HUDEP-2 (cell line): ENCODE measurements at regions not wholly inside any gene's neighbourhood (a gene's known extent, or its start where the extent isn't known, plus 50 kb on each side); places are given as distances from the start of the nearest gene placed in this dataset.
"Not testable (repeated sequence)": the region's sequence is repeated elsewhere in the genome, so short reads cannot be mapped to it uniquely, and the experiment has no call there.

Experiments
- DNase-seq, 76 experiments: peaks; one replicate each; lab custom pipeline; 2025; ENCODE audit not compliant: unreplicated experiment in 76 of 76; lab: John Stamatoyannopoulos, UW

DNA sequence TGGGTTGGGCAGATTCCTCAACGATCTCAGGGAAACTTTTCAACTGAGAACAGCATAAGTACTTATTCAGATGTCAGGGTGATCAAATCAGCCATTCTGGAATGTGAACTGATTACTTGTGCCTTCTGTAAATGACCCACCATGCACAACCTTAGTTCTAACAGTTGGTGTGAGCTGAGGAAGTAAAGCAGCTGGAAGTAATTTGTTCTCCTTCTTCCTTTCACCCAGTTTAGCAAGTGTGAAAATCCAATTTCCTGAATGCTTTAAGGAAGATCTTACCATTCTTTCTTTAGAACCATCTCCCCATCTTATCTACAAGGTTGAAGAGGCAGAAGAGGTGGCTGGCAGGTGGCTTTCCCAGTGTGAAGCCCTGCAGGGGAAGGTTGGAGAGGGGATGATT is 781.6 kb downstream of the ETS1 start:
- no peak for DNase-seq

- DNase-seq: no peak
Measured at GRCh38 chr11:127804747-127805400, 782.5 kb downstream of the ETS1 start.

DNA sequence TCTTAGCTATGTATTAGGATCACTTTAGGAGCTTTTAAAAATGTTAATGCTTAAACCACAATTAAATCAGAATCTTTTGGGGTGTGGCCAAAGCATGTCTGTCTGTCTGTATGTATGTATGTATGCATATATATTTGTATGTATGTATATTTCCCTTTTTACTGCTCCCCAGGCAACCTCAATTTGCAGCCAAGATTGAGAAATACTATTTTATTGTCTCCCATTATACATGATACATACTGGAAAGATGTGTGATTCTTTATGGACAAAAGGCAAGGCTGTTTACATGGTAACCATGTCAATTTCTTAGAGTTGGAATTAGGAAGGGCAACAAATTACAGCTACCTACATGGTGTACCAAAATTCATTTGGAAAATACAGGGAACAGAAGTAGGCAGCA is 783.6 kb downstream of the ETS1 start:
- DNase-seq: no peak

DNA sequence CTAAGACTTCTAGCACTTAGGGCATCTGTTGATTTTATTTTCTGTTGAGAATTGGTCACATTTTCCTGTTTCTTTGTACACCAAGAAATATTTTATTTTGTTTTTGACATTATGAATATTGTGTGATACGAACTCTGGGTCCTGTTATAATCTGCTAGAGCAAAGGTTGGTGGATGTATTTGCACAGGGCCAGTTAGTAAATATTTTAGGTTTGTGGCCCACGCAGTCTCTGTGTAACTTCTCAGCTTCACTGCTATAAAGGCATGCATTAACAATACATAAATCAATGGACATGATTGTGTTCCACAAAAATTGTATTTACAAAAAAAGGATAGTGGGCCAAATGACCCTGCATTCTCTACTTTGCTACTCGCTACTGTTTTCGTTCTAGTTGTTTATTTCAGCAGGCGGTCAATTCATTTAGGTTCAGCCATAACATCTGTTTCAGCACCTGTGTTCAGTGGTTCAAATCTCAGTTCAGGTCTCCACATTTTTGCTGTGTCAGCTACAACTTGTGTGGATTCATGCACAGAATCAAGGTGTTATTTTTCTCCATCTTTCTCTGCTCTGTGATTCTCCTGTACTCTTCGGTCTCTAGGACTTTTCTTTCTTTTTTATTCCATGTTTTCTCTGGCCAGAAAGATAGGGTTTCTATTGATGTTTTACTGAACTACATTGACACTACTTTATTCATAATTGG is 786.2 kb downstream of the ETS1 start:
- no peak for DNase-seq

- no peak for DNase-seq
Measured at GRCh38 chr11:127795326-127795725, 792.0 kb downstream of the ETS1 start.

GRCh38 chr11:127791844-127792243 is 791.3 kb upstream of the KIRREL3 start:
- DNase-seq: no peak

DNA sequence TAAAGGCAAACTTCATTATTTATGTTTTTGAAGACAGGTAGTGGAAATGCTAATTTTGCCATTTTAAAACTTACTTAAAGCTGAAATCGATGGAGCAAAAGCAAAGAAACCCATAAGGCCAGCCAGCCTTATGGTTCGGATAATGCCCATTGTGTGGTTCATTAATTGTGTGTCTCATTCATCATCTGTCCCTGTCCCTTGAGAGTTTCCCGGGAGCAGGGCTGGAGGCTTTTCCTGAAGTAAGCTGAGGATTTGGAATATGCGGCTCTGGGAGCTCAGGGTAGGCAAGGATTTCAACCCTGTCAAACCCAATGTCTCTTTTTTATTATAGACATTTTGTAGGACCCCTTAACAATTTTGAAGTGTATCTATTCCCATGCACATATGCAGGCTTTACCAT is 790.0 kb upstream of the KIRREL3 start:
- no peak for DNase-seq

GRCh38 chr11:127789927-127790326 is 789.4 kb upstream of the KIRREL3 start:
- peak in 1 of 76 experiments; percentile 18 for DNase-seq

GRCh38 chr11:127772938-127773337 is 772.4 kb upstream of the KIRREL3 start:
- not testable (repeated sequence) for DNase-seq

- DNase-seq: not testable (repeated sequence)
Measured at GRCh38 chr11:127768931-127769330, 768.4 kb upstream of the KIRREL3 start.

DNA sequence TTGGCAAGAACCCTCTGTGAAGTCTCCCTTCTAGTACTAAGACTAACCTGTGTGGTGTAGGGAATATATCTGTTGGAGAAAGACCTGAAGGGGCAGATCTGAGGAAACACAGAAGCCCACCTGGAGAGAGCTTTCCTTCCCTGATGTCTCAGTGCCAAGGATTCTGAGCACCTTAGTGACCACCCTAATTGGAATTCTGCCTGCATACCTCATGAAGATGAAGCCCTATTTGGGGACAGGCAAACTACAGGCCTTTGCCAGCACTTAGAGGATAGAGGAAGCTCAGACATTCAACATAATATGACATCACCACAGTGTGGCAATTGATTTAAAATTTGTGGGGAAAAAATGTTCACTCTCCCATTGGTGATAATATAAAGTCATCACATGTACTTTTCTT is 766.2 kb upstream of the KIRREL3 start:
- DNase-seq: no peak

DNA sequence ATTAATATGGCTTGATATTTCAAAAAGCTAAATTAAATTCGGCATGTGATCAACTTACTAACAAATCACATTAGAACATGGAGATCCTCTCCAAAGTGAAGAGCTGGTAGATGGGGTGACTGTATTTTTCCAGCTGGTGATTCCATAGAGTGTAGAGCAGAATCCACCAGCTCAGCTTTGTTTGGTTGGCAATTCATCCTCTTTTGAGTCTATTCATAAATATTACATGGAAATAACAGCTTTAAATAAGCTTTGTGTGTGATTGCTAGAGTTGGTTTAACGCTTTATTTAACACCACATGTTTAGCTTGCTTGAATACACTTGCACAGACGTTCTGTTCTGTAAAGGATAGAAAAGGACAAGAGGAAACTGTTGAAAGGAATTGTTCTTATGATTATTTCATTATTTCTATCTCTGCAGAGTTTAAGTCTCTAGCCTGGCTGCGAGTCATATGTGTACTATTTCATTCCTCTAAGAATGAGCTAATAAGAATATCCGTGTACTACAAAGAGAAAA is 738.3 kb upstream of the KIRREL3 start:
- DNase-seq: no peak

GRCh38 chr11:127737499-127737898 is 736.9 kb upstream of the KIRREL3 start:
- DNase-seq: no peak

- peak in 1 of 76 experiments; percentile 9 for DNase-seq
Measured at GRCh38 chr11:127733552-127733951, 733.0 kb upstream of the KIRREL3 start.

GRCh38 chr11:127726367-127726766 is 725.8 kb upstream of the KIRREL3 start:
- no peak for DNase-seq

DNA sequence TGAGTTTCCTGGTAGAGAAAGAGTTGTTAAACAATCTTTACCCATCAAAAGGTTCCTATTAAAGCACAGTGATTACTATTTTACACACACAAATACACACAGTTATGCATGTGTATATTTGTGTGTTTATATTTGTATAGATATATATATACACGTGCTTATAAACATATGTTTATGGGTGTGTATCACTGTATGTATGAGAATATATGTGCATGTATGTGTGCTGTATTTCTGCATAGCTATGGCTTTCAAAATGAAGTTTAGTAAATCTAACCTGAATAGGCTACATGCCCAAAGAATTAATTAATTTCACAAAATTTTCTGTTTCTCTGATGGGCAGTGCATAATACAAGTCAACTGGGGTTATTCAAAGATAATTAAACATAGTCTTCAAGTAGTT is 723.1 kb upstream of the KIRREL3 start:
- no peak for DNase-seq

GRCh38 chr11:127713226-127713625 is 712.7 kb upstream of the KIRREL3 start:
- no peak for DNase-seq

- no peak for DNase-seq
Measured at GRCh38 chr11:127711748-127712147, 711.2 kb upstream of the KIRREL3 start.

DNA sequence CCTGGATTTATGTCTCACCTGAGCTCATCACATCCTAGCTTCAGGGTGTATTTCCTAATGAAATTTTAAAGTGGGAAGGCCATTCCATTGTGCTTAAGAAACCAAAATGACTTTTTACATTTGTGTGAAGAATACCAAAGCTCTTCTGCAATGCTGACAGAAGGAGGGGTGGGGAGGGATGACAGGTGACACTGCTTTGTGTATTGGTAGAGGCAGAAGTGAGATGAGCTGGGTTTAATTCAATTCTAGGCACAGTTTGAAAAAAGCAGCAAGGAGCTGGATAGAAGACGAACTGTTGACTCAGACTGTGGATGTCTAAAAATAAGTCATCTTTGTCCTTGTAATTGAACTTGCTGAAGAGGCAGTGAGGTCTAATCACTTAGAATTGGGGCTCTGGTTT is 710.3 kb upstream of the KIRREL3 start:
- DNase-seq: no peak

GRCh38 chr11:127709960-127710359 is 709.4 kb upstream of the KIRREL3 start:
- no peak for DNase-seq

- no peak for DNase-seq
Measured at GRCh38 chr11:127693686-127694085, 693.1 kb upstream of the KIRREL3 start.

GRCh38 chr11:127683321-127683720 is 682.8 kb upstream of the KIRREL3 start:
- DNase-seq: no peak
